OCI-LY1 (cell line): ENCODE measurements at regions not wholly inside any gene's neighbourhood (a gene's known extent, or its start where the extent isn't known, plus 50 kb on each side); places are given as distances from the start of the nearest gene placed in this dataset.

Experiments used
- H2AFZ ChIP-seq: fragments of 200-600 bp; sonication (generic), shearing (Covaris generic); 2 replicates; pipeline ENCODE4 v1.6.0; 2014; ENCODE audit warnings: antibody characterized with exemption, mild to moderate bottlenecking, low read length
- H3F3A ChIP-seq: fragments of 200-600 bp; sonication (generic), shearing (Covaris generic); 2 replicates; pipeline ENCODE4 v1.6.0; 2014; ENCODE audit warnings: mild to moderate bottlenecking, antibody characterized with exemption, low read length, moderate library complexity; ENCODE audit not compliant: insufficient read depth
- H3K27ac ChIP-seq: fragments of 200-600 bp; sonication (generic); 2 replicates; pipeline ENCODE4 v1.5.1; 2014; ENCODE audit warnings: low read length, mixed run types, mild to moderate bottlenecking, low read depth; ENCODE audit not compliant: poor library complexity, severe bottlenecking
- H3K27me3 ChIP-seq: fragments of 200-600 bp; sonication (generic); 2 replicates; pipeline ENCODE4 v1.6.0; 2014; ENCODE audit warnings: antibody characterized with exemption, mild to moderate bottlenecking, low read length, moderate library complexity; ENCODE audit not compliant: insufficient read depth
- H3K36me3 ChIP-seq: fragments of 200-600 bp; sonication (generic); 2 replicates; pipeline ENCODE4 v1.6.1; 2014; ENCODE audit warnings: mild to moderate bottlenecking, antibody characterized with exemption, low read length, moderate library complexity, mixed read lengths; ENCODE audit not compliant: insufficient read depth
- H3K4me1 ChIP-seq: fragments of 200-600 bp; sonication (generic); 2 replicates; pipeline ENCODE4 v1.5.1; 2014; ENCODE audit warnings: mild to moderate bottlenecking, low read length, moderate library complexity; ENCODE audit not compliant: insufficient read depth, severe bottlenecking
- H3K4me2 ChIP-seq: fragments of 200-600 bp; sonication (generic), shearing (Covaris generic); 2 replicates; pipeline ENCODE4 v1.6.1; 2014; ENCODE audit warnings: low read length
- H3K4me3 ChIP-seq: fragments of 200-600 bp; sonication (generic); 2 replicates; pipeline ENCODE4 v1.5.1; 2014; ENCODE audit warnings: low read length, low read depth, mild to moderate bottlenecking, mixed read lengths; ENCODE audit not compliant: poor library complexity, severe bottlenecking
- H3K79me2 ChIP-seq: fragments of 200-600 bp; shearing (Covaris generic); 2 replicates; pipeline ENCODE4 v1.6.1; 2016; ENCODE audit warnings: mixed run types, low read length, mixed read lengths; ENCODE audit not compliant: insufficient read depth
- H3K9ac ChIP-seq: fragments of 200-600 bp; sonication (generic), shearing (Covaris generic); 2 replicates; pipeline ENCODE4 v1.6.1; 2014; ENCODE audit warnings: mild to moderate bottlenecking, low read length, mixed read lengths
- H3K9me2 ChIP-seq: fragments of 200-600 bp; sonication (generic), shearing (Covaris generic); 2 replicates; pipeline ENCODE4 v1.6.1; 2014; ENCODE audit warnings: low read depth, mild to moderate bottlenecking, low read length, mixed read lengths
- H3K9me3 ChIP-seq: fragments of 200-600 bp; shearing (Covaris generic); 2 replicates; pipeline ENCODE4 v1.6.1; 2014; ENCODE audit warnings: low read length, mixed read lengths
- H4K20me1 ChIP-seq: fragments of 200-600 bp; sonication (generic), shearing (Covaris generic); 2 replicates; pipeline ENCODE4 v1.6.0; 2016; ENCODE audit warnings: mild to moderate bottlenecking, low read length; ENCODE audit not compliant: insufficient read depth
- EZH2 ChIP-seq: fragments of 200-600 bp; sonication (generic), shearing (Covaris generic); IDR thresholded peaks from 2 replicates; pipeline ENCODE4 v1.8.0; 2017; ENCODE audit warnings: borderline replicate concordance, mixed run types, mild to moderate bottlenecking, antibody characterized with exemption, low read length, moderate library complexity, mixed read lengths
- TF ChIP-seq, protein P1 (sequence below): fragments of 200-600 bp; sonication (generic), shearing (Covaris generic); IDR thresholded peaks from 2 replicates; pipeline ENCODE4 v1.5.1; 2017; ENCODE audit warnings: mild to moderate bottlenecking, antibody characterized with exemption, low read length, moderate library complexity, mixed read lengths

- TF ChIP-seq, protein P1, sequence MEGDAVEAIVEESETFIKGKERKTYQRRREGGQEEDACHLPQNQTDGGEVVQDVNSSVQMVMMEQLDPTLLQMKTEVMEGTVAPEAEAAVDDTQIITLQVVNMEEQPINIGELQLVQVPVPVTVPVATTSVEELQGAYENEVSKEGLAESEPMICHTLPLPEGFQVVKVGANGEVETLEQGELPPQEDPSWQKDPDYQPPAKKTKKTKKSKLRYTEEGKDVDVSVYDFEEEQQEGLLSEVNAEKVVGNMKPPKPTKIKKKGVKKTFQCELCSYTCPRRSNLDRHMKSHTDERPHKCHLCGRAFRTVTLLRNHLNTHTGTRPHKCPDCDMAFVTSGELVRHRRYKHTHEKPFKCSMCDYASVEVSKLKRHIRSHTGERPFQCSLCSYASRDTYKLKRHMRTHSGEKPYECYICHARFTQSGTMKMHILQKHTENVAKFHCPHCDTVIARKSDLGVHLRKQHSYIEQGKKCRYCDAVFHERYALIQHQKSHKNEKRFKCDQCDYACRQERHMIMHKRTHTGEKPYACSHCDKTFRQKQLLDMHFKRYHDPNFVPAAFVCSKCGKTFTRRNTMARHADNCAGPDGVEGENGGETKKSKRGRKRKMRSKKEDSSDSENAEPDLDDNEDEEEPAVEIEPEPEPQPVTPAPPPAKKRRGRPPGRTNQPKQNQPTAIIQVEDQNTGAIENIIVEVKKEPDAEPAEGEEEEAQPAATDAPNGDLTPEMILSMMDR: no peak
- no peak for TF ChIP-seq EZH2
- H3K27me3 ChIP-seq: no peaks in the 10 kb centered on the region
- no peaks in the 10 kb centered on the region for H3K36me3 ChIP-seq
- H3K9ac ChIP-seq: no peak overlapping the region
- H3K79me2 ChIP-seq: no peaks in the 10 kb centered on the region
- no peaks in the 10 kb centered on the region for H4K20me1 ChIP-seq
- no peak overlapping the region for H2AFZ ChIP-seq
- peaks cover 39% of the 10 kb centered on the region for H3K4me1 ChIP-seq
- no peak overlapping the region for H3K4me3 ChIP-seq
- H3K9me2 ChIP-seq: no peaks in the 10 kb centered on the region
- no peak overlapping the region for H3K27ac ChIP-seq
- H3F3A ChIP-seq: 0 out of 2 replicates have a peak, but pooled peaks cover 5% of the 10 kb centered on the region
- H3K9me3 ChIP-seq: no peaks in the 10 kb centered on the region
- no peak overlapping the region for H3K4me2 ChIP-seq
Measured at GRCh38 chr20:53702617-53703016, 109.0 kb upstream of the ZNF217 start.

GRCh38 chr20:53699906-53700305 lies 106.3 kb upstream of the ZNF217 start:
- Histone ChIP-seq H3K9me3 (no peaks in the 10 kb centered on the region), H3K4me2 (no peak overlapping the region), H3K79me2 (no peaks in the 10 kb centered on the region), H2AFZ (no peak overlapping the region), H3K27me3 (no peaks in the 10 kb centered on the region), H3K9ac (no peak overlapping the region), H4K20me1 (no peaks in the 10 kb centered on the region), H3K27ac (peak overlapping the region; percentile 48), H3F3A (no peaks in the 10 kb centered on the region), H3K36me3 (no peaks in the 10 kb centered on the region), H3K9me2 (no peaks in the 10 kb centered on the region), H3K4me1 (peaks cover 28% of the 10 kb centered on the region), H3K4me3 (no peak overlapping the region)
- no peak for TF ChIP-seq EZH2
- TF ChIP-seq, protein P1: no peak

DNA sequence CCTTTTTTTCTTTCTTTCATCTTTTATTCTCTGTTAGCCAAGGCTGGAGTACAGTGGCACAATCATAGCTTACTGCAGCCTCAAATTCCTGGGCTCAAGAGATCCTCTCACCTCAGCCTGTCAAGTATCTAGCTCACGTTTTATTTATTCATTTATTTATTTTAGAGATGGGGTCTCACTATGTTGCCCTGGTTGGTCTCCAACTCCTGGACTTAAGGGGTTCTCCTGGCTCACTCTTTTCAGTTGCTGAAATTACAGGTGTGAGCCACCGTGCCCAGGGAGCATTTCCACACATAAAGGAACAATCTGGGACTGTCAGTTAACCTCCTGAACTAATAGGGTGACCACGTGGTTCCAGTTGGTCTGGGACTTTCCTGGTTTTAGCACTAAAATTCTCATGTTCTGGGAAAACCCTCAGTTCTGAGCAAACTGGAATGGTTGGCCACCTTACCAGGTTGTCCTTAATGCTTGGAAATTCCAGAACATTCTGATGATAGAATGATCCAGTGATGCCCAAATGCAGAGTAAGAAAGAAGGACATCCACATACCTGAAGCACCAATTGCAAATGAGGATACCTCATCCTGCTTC lies 105.5 kb upstream of the ZNF217 start:
- Histone ChIP-seq H3K4me2 (no peak overlapping the region), H3K4me1 (peaks cover 28% of the 10 kb centered on the region), H3K9me2 (no peaks in the 10 kb centered on the region), H3K36me3 (no peaks in the 10 kb centered on the region), H3K4me3 (no peak overlapping the region), H3K9me3 (no peaks in the 10 kb centered on the region), H3K27me3 (no peaks in the 10 kb centered on the region), H4K20me1 (no peaks in the 10 kb centered on the region), H3F3A (no peaks in the 10 kb centered on the region), H3K9ac (no peak overlapping the region), H3K79me2 (no peaks in the 10 kb centered on the region), H3K27ac (peak overlapping the region; percentile 48), H2AFZ (no peak overlapping the region)
- TF ChIP-seq, protein P1: no peak
- TF ChIP-seq EZH2: no peak
